ENCODE measurements at regions not wholly inside any gene's neighbourhood (a gene's known extent, or its start where the extent isn't known, plus 50 kb on each side); places are given as distances from the start of the nearest gene placed in this dataset.
"Not testable (repeated sequence)": the region's sequence is repeated elsewhere in the genome, so short reads cannot be mapped to it uniquely, and the experiment has no call there.

DNA sequence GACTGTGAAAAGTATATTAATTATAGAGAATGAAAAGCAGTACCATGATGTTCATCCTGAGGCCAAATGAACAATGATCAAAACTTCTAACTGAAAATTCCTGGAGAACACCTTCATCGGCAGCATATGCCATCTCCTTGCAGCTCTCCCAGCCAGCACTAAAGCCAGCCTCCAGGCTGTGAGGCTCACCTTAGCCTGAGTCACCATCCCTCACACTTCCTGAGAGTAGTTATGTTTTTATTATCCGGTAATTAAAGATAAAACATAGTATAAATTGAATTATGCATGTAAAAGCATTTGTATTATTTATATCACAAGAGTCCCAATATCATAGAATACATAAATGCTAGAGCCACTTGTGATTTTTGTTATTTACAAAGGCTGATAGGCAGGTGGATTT is 341.9 kb downstream of the BCL2L11 start:
- TF ChIP-seq, protein P1, sequence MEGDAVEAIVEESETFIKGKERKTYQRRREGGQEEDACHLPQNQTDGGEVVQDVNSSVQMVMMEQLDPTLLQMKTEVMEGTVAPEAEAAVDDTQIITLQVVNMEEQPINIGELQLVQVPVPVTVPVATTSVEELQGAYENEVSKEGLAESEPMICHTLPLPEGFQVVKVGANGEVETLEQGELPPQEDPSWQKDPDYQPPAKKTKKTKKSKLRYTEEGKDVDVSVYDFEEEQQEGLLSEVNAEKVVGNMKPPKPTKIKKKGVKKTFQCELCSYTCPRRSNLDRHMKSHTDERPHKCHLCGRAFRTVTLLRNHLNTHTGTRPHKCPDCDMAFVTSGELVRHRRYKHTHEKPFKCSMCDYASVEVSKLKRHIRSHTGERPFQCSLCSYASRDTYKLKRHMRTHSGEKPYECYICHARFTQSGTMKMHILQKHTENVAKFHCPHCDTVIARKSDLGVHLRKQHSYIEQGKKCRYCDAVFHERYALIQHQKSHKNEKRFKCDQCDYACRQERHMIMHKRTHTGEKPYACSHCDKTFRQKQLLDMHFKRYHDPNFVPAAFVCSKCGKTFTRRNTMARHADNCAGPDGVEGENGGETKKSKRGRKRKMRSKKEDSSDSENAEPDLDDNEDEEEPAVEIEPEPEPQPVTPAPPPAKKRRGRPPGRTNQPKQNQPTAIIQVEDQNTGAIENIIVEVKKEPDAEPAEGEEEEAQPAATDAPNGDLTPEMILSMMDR (IDR thresholded peaks at IDR 0.05), result not testable (repeated sequence)
- not testable (repeated sequence) for TF ChIP-seq EZH2phosphoT487, EZH2 (IDR thresholded peaks at IDR 0.05)

All from neural progenitor cell (in vitro differentiated cells).